Neural cell (in vitro differentiated cells): ENCODE measurements at regions not wholly inside any gene's neighbourhood (a gene's known extent, or its start where the extent isn't known, plus 50 kb on each side); places are given as distances from the start of the nearest gene placed in this dataset.

Experiments
- H2AFZ ChIP-seq: fragments of 200-600, 300-800 bp; sonication (generic), shearing (Covaris generic); 2 replicates; pipeline ENCODE4 v1.6.0; 2014; ENCODE audit warnings: low read depth, mild to moderate bottlenecking, antibody characterized with exemption, low read length, moderate library complexity
- H3F3A ChIP-seq: fragments of 200-600 bp; shearing (Covaris generic); 2 replicates; pipeline ENCODE4 v1.6.1; 2016; ENCODE audit warnings: mild to moderate bottlenecking, moderate library complexity, mixed read lengths, antibody characterized with exemption, low read length; ENCODE audit not compliant: insufficient read depth, poor library complexity, severe bottlenecking
- H3K27ac ChIP-seq: fragments of 200-600, 300-800 bp; sonication (generic), shearing (Covaris generic); 2 replicates; pipeline ENCODE4 v1.5.1; 2014; ENCODE audit warnings: mild to moderate bottlenecking, low read length, moderate library complexity
- H3K27me3 ChIP-seq: fragments of 300-800, 200-600 bp; sonication (generic), shearing (Covaris generic); 2 replicates; pipeline ENCODE4 v1.6.0; 2014; ENCODE audit warnings: mild to moderate bottlenecking, low read depth, low read length, moderate library complexity; ENCODE audit not compliant: insufficient read depth
- H3K36me3 ChIP-seq: fragments of 300-800, 200-600 bp; sonication (generic), shearing (Covaris generic); 2 replicates; pipeline ENCODE4 v1.5.1; 2014; ENCODE audit warnings: mild to moderate bottlenecking, antibody characterized with exemption, low read length, moderate library complexity; ENCODE audit not compliant: insufficient read depth
- H3K4me2 ChIP-seq: fragments of 300-800, 200-600 bp; sonication (generic), shearing (Covaris generic); 2 replicates; pipeline ENCODE4 v1.6.0; 2014; ENCODE audit warnings: mild to moderate bottlenecking, low read length
- H3K4me3 ChIP-seq: fragments of 300-800, 200-600 bp; sonication (generic), shearing (Covaris generic); 2 replicates; pipeline ENCODE4 v1.5.1; 2014; ENCODE audit warnings: mild to moderate bottlenecking, low read length, moderate library complexity
- H3K79me2 ChIP-seq: fragments of 200-600 bp; shearing (Covaris generic); replicated peaks from 2 replicates; pipeline ENCODE4 v1.6.0; 2014; ENCODE audit warnings: mild to moderate bottlenecking, low read length, moderate library complexity; ENCODE audit not compliant: insufficient read depth
- H3K9ac ChIP-seq: fragments of 300-800, 200-600 bp; sonication (generic), shearing (Covaris generic); 2 replicates; pipeline ENCODE4 v1.6.1; 2016; ENCODE audit warnings: mild to moderate bottlenecking, low read length, mixed read lengths
- H3K9me2 ChIP-seq: fragments of 200-600 bp; shearing (Covaris generic); 2 replicates; pipeline ENCODE4 v1.6.1; 2016; ENCODE audit warnings: mild to moderate bottlenecking, low read length, mixed read lengths; ENCODE audit not compliant: insufficient read depth
- H3K9me3 ChIP-seq: fragments of 200-600, 300-800 bp; sonication (generic), shearing (Covaris generic); 2 replicates; pipeline ENCODE4 v1.6.1; 2016; ENCODE audit warnings: mild to moderate bottlenecking, mixed run types, low read length, moderate library complexity, mixed read lengths
- H4K20me1 ChIP-seq: fragments of 200-600 bp; shearing (Covaris generic); 2 replicates; pipeline ENCODE4 v1.6.1; 2016; ENCODE audit warnings: mild to moderate bottlenecking, mixed run types; ENCODE audit not compliant: insufficient read depth
- EP300 ChIP-seq: fragments of 450-650 bp; conservative IDR thresholded peaks from 2 replicates; pipeline ENCODE4 v1.6.1; 2014; ENCODE audit warnings: antibody characterized with exemption, mild to moderate bottlenecking, moderate library complexity; ENCODE audit not compliant: poor library complexity, severe bottlenecking
- EZH2 ChIP-seq: fragments of 200-600, 300-800 bp; shearing (Covaris generic), sonication (generic); IDR thresholded peaks from 2 replicates; pipeline ENCODE4 v1.6.1; 2014; ENCODE audit warnings: antibody characterized with exemption, low read length, borderline replicate concordance, mild to moderate bottlenecking; ENCODE audit not compliant: insufficient read depth, poor library complexity, severe bottlenecking
- MXI1 ChIP-seq: fragments of 450-650 bp; conservative IDR thresholded peaks from 2 replicates; pipeline ENCODE4 v1.6.1; 2014; ENCODE audit warnings: antibody characterized with exemption, mild to moderate bottlenecking; ENCODE audit not compliant: poor library complexity, severe bottlenecking
- POLR2AphosphoS5 ChIP-seq: IDR thresholded peaks from 2 replicates; pipeline ENCODE4 v1.6.1; 2012
- RAD21 ChIP-seq: fragments of 450-650 bp; conservative IDR thresholded peaks from 2 replicates; pipeline ENCODE4 v1.6.1; 2014; ENCODE audit warnings: antibody characterized with exemption, mild to moderate bottlenecking, moderate library complexity
- REST ChIP-seq: IDR thresholded peaks from 2 replicates; pipeline ENCODE4 v1.6.1; 2012; ENCODE audit warnings: borderline replicate concordance
- SMC3 ChIP-seq: fragments of 450-650 bp; conservative IDR thresholded peaks from 2 replicates; pipeline ENCODE4 v1.6.1; 2014; ENCODE audit warnings: antibody characterized with exemption, mild to moderate bottlenecking, moderate library complexity; ENCODE audit not compliant: poor library complexity
- TAF1 ChIP-seq: IDR thresholded peaks from 2 replicates; pipeline ENCODE4 v1.6.1; 2012; ENCODE audit warnings: low read depth
- TF ChIP-seq, protein P1 (sequence below): fragments of 450-650 bp; IDR thresholded peaks from 2 replicates; pipeline ENCODE4 v1.5.1; 2014; ENCODE audit warnings: antibody characterized with exemption, mild to moderate bottlenecking, moderate library complexity; ENCODE audit not compliant: poor library complexity, severe bottlenecking

DNA sequence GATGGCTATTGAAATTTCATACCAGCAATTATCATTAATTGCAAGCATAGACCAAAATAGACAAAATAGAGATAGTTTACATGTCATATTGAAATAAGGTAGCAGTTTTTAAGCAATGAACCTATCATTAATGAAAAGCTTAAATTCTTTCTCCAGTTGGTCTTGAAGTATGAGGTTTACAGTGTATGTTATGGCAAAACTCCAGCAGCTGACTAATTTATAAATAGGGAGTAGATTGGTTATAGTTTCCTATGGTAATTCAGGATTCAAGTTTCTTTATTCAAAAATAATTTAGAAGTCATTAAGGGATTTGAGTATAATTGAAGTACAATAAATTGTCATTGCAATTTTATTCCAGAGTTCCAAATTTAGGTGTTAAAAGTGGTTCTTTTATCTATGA, 69.6 kb upstream of the COL5A2 start:
- no peaks in the 10 kb centered on the region for H3K36me3 ChIP-seq
- no peaks in the 10 kb centered on the region for H3K9me2 ChIP-seq
- no peaks in the 10 kb centered on the region for H3K9me3 ChIP-seq
- H3K27ac ChIP-seq, result no peak overlapping the region
- no peak overlapping the region for H3K4me3 ChIP-seq
- TF ChIP-seq EP300 (no peak), REST (no peak), EZH2 (no peak), MXI1 (no peak), SMC3 (no peak), POLR2AphosphoS5 (no peak), RAD21 (no peak), TAF1 (no peak)
- TF ChIP-seq, protein P1, sequence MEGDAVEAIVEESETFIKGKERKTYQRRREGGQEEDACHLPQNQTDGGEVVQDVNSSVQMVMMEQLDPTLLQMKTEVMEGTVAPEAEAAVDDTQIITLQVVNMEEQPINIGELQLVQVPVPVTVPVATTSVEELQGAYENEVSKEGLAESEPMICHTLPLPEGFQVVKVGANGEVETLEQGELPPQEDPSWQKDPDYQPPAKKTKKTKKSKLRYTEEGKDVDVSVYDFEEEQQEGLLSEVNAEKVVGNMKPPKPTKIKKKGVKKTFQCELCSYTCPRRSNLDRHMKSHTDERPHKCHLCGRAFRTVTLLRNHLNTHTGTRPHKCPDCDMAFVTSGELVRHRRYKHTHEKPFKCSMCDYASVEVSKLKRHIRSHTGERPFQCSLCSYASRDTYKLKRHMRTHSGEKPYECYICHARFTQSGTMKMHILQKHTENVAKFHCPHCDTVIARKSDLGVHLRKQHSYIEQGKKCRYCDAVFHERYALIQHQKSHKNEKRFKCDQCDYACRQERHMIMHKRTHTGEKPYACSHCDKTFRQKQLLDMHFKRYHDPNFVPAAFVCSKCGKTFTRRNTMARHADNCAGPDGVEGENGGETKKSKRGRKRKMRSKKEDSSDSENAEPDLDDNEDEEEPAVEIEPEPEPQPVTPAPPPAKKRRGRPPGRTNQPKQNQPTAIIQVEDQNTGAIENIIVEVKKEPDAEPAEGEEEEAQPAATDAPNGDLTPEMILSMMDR, result no peak
- H3F3A ChIP-seq, result no peaks in the 10 kb centered on the region
- H4K20me1 ChIP-seq, result no peaks in the 10 kb centered on the region
- H2AFZ ChIP-seq, result no peak overlapping the region
- no peaks in the 10 kb centered on the region for H3K27me3 ChIP-seq
- no peak overlapping the region for H3K9ac ChIP-seq
- no peaks in the 10 kb centered on the region for H3K79me2 ChIP-seq
- no peak overlapping the region for H3K4me2 ChIP-seq

- Histone ChIP-seq H4K20me1 (no peaks in the 10 kb centered on the region), H3K27ac (no peak overlapping the region), H3K9me3 (no peaks in the 10 kb centered on the region), H2AFZ (no peak overlapping the region), H3F3A (no peaks in the 10 kb centered on the region), H3K27me3 (no peaks in the 10 kb centered on the region), H3K9ac (no peak overlapping the region), H3K9me2 (no peaks in the 10 kb centered on the region), H3K4me3 (no peak overlapping the region), H3K79me2 (no peaks in the 10 kb centered on the region), H3K4me2 (no peak overlapping the region), H3K36me3 (no peaks in the 10 kb centered on the region)
- TF ChIP-seq EP300, result no peak
Measured at GRCh38 chr2:189249901-189250300, 70.3 kb upstream of the COL5A2 start.

DNA sequence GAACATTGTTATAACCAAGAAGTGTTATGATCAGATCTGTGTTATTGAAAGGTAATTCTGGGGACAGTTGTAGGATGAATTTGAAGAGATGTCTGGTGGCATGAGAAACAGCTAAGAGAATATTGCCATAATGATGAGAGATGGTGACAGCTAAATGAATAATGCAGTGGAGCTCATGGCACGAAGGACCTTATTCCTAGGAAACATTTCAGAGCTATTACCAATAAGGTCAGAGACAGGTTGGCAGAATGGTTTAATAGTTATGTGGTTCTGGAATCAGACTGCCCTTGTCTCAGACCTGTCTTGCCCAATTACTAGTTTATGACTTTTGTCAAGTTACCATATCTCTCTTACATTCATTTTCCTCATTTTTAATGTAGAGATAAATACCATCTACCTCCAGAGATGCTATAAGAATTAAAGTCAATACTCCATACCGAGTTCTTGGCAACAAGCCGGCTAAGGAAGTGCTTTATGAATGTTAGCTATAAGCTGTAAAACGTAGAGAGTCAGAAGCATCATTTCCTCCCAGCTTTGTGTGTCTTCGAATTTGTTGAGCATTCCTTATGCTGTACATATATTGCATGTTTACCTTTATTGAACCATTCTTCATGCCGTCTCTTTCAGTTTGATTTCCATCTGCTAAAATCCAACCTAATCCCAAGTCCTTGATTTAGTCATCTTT, 73.6 kb upstream of the COL5A2 start:
- H3K4me2 ChIP-seq, result no peak overlapping the region
- H3K27ac ChIP-seq, result no peak overlapping the region

More for the DNA sequence above, 73.6 kb upstream of the COL5A2 start:
- Histone ChIP-seq H4K20me1 (no peaks in the 10 kb centered on the region), H3K4me3 (no peak overlapping the region), H3K36me3 (no peaks in the 10 kb centered on the region), H3F3A (no peaks in the 10 kb centered on the region), H3K79me2 (no peaks in the 10 kb centered on the region), H3K27me3 (no peaks in the 10 kb centered on the region), H3K9ac (no peak overlapping the region), H2AFZ (no peak overlapping the region), H3K9me2 (no peaks in the 10 kb centered on the region), H3K9me3 (no peaks in the 10 kb centered on the region)
- TF ChIP-seq POLR2AphosphoS5 (peak; percentile 28), EP300 (peak; percentile 80), REST (no peak)
